ENCODE measurements at regions not wholly inside any gene's neighbourhood (a gene's known extent, or its start where the extent isn't known, plus 50 kb on each side); places are given as distances from the start of the nearest gene placed in this dataset.

DNA sequence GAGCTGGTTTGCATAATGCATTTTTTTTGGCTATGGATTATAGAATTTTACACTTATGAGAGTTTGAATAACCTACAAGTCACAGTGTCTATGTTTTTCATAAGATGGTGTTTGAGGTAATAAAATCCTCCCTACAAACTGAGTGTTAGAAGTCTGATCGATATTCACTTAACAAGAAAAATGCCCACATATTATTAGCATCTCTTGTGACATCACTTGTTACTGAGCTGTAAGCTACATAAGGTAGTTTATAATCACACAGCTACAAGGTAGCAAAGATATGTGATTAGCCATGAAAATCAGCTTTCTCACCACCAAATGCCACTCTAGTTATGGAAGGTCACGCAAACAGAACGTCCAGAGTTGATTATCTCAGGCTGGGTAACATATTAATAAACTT is 669.6 kb downstream of the PCDH18 start:
- Histone ChIP-seq H2AFZ (ENCODE audit: insufficient read depth, low read depth, low read length, poor library complexity, severe bottlenecking) (no peak overlapping the region), H3K27ac (ENCODE audit: low read length in 2 of 2) (no peak overlapping the region), H3K4me2 (replicated peaks; ENCODE audit: low read depth, low read length, poor library complexity, severe bottlenecking) (no peak overlapping the region), H4K20me1 (ENCODE audit: control insufficient read depth, insufficient read depth, low read length, poor library complexity, severe bottlenecking) (no peaks in the 10 kb centered on the region), H3K27me3 (replicated peaks in 1 of 4; ENCODE audit: control extremely low read depth in 1 of 4, control insufficient read depth in 3 of 4, insufficient read depth in 4 of 4, low read length in 3 of 4) (no peaks in the 10 kb centered on the region), H3K4me3 (ENCODE audit: control extremely low read depth in 1 of 5, extremely low read depth in 1 of 5, insufficient read depth in 1 of 5, low read depth in 2 of 5, low read length in 4 of 5) (no peak overlapping the region), H3K36me3 (replicated peaks in 1 of 2; ENCODE audit: control extremely low read depth in 1 of 2, control insufficient read depth in 1 of 2, extremely low read depth in 1 of 2, insufficient read depth in 2 of 2, low read length in 1 of 2) (no peaks in the 10 kb centered on the region), H3K9me3 (ENCODE audit: control extremely low read depth in 1 of 3, control insufficient read depth in 2 of 3, insufficient read depth in 1 of 3, low read length in 2 of 3) (no peaks in the 10 kb centered on the region), H3K4me1 (ENCODE audit: control insufficient read depth in 2 of 2, insufficient read depth in 2 of 2, low read length in 2 of 2) (no peaks in the 10 kb centered on the region), H3K9ac (ENCODE audit: low read length) (no peak overlapping the region), H3K79me2 (ENCODE audit: control insufficient read depth, insufficient read depth, low read length) (no peaks in the 10 kb centered on the region)
- Mint-ChIP-seq H3K27ac (no peak overlapping the region), H3K4me1 (no peaks in the 10 kb centered on the region), H3K9me3 (ENCODE audit: insufficient read depth) (no peaks in the 10 kb centered on the region), H3K4me3 (no peak overlapping the region), H3K27me3 (no peaks in the 10 kb centered on the region)
- TF ChIP-seq, protein P1, sequence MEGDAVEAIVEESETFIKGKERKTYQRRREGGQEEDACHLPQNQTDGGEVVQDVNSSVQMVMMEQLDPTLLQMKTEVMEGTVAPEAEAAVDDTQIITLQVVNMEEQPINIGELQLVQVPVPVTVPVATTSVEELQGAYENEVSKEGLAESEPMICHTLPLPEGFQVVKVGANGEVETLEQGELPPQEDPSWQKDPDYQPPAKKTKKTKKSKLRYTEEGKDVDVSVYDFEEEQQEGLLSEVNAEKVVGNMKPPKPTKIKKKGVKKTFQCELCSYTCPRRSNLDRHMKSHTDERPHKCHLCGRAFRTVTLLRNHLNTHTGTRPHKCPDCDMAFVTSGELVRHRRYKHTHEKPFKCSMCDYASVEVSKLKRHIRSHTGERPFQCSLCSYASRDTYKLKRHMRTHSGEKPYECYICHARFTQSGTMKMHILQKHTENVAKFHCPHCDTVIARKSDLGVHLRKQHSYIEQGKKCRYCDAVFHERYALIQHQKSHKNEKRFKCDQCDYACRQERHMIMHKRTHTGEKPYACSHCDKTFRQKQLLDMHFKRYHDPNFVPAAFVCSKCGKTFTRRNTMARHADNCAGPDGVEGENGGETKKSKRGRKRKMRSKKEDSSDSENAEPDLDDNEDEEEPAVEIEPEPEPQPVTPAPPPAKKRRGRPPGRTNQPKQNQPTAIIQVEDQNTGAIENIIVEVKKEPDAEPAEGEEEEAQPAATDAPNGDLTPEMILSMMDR (IDR thresholded peaks at IDR 0.05), result no peak
- TF ChIP-seq EZH2 (IDR thresholded peaks at IDR 0.05; ENCODE audit: borderline replicate concordance, insufficient read depth, low read depth, low read length, poor library complexity, severe bottlenecking), result no peak
- ChIA-PET CTCF (no interaction called here), POLR2A (no interaction called here)
- ATAC-seq (ENCODE audit: low read depth) (no peak), DNase-seq (no peak)
- WGBS (ENCODE audit: insufficient coverage), result no CpG with 5 or more reads among the region's 3 CpGs
- intact Hi-C loops (cut with micrococcal nuclease), result no loop called here

DNA sequence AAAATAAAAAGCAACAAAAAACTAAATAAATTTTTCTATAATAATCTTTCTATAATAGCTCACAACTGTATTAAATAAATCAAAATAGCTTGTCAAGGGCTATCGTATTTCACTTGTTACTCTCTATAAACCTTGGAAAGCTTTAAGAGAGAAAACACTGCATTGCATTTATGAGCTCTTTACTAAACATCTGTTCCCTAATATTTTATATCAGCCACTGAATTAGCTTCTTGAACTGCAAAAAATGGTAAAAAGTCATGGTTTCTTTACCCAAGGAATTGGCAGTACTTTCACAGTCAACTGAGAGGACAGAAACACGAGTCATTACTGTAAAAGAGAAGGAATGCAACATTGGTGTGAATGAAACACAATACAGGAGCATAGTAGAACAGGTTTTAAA is 671.2 kb downstream of the PCDH18 start:
- POLR2A ChIA-PET, result no interaction called here
- 60% methylated on average over 1 of the region's 2 CpGs for WGBS (ENCODE audit: insufficient coverage)
- intact Hi-C loops (cut with micrococcal nuclease), result no loop called here

More for the DNA sequence above, 671.2 kb downstream of the PCDH18 start:
- Histone ChIP-seq H3K27me3 (replicated peaks in 1 of 4; ENCODE audit: control extremely low read depth in 1 of 4, control insufficient read depth in 3 of 4, insufficient read depth in 4 of 4, low read length in 3 of 4) (no peaks in the 10 kb centered on the region), H3K4me3 (ENCODE audit: control extremely low read depth in 1 of 5, extremely low read depth in 1 of 5, insufficient read depth in 1 of 5, low read depth in 2 of 5, low read length in 4 of 5) (no peak overlapping the region), H3K27ac (ENCODE audit: low read length in 2 of 2) (no peak overlapping the region), H3K9me3 (ENCODE audit: control extremely low read depth in 1 of 3, control insufficient read depth in 2 of 3, insufficient read depth in 1 of 3, low read length in 2 of 3) (no peaks in the 10 kb centered on the region), H4K20me1 (ENCODE audit: control insufficient read depth, insufficient read depth, low read length, poor library complexity, severe bottlenecking) (no peaks in the 10 kb centered on the region), H3K79me2 (ENCODE audit: control insufficient read depth, insufficient read depth, low read length) (no peaks in the 10 kb centered on the region), H3K4me2 (replicated peaks; ENCODE audit: low read depth, low read length, poor library complexity, severe bottlenecking) (no peak overlapping the region), H3K4me1 (ENCODE audit: control insufficient read depth in 2 of 2, insufficient read depth in 2 of 2, low read length in 2 of 2) (no peaks in the 10 kb centered on the region), H2AFZ (ENCODE audit: insufficient read depth, low read depth, low read length, poor library complexity, severe bottlenecking) (no peak overlapping the region), H3K36me3 (replicated peaks in 1 of 2; ENCODE audit: control extremely low read depth in 1 of 2, control insufficient read depth in 1 of 2, extremely low read depth in 1 of 2, insufficient read depth in 2 of 2, low read length in 1 of 2) (no peaks in the 10 kb centered on the region), H3K9ac (ENCODE audit: low read length) (no peak overlapping the region)
- DNase-seq (no peak), ATAC-seq (ENCODE audit: low read depth) (no peak)
- Mint-ChIP-seq H3K9me3 (ENCODE audit: insufficient read depth) (no peaks in the 10 kb centered on the region), H3K4me3 (no peak overlapping the region), H3K27me3 (no peaks in the 10 kb centered on the region), H3K27ac (no peak overlapping the region), H3K4me1 (no peaks in the 10 kb centered on the region)
- TF ChIP-seq EZH2 (IDR thresholded peaks at IDR 0.05; ENCODE audit: borderline replicate concordance, insufficient read depth, low read depth, low read length, poor library complexity, severe bottlenecking), result no peak
- TF ChIP-seq, protein P1 (IDR thresholded peaks at IDR 0.05), result no peak
- CTCF ChIA-PET, result no interaction called here
